Memory B cell (primary cell): ENCODE measurements at regions not wholly inside any gene's neighbourhood (a gene's known extent, or its start where the extent isn't known, plus 50 kb on each side); places are given as distances from the start of the nearest gene placed in this dataset.
"Not testable (repeated sequence)": the region's sequence is repeated elsewhere in the genome, so short reads cannot be mapped to it uniquely, and the experiment has no call there.

Experiments used
- ATAC-seq: fragments of 150-1000 bp; cut with Tn5 transposase; 2 replicates; pipeline ENCODE4 v1.10.0; 2021; ENCODE audit warnings: low read depth, mild to moderate bottlenecking, moderate library complexity
- DNase-seq, 2 donors: peaks; one replicate each; pipeline ENCODE4 v3.0.0; 2022; ENCODE audit warnings: low spot score in 2 of 2
- H3K27ac Mint-ChIP-seq: one replicate; pipeline ENCODE4 v1.8.0; 2022; ENCODE audit warnings: mild to moderate bottlenecking, moderate library complexity, mixed read lengths
- H3K27me3 Mint-ChIP-seq: one replicate; pipeline ENCODE4 v1.8.0; 2022; ENCODE audit warnings: mixed read lengths
- H3K36me3 Mint-ChIP-seq: one replicate; pipeline ENCODE4 v1.8.0; 2022; ENCODE audit warnings: mild to moderate bottlenecking, mixed read lengths
- H3K4me1 Mint-ChIP-seq: one replicate; pipeline ENCODE4 v1.8.0; 2022; ENCODE audit warnings: mixed read lengths
- H3K4me3 Mint-ChIP-seq: one replicate; pipeline ENCODE4 v1.8.0; 2022; ENCODE audit warnings: mild to moderate bottlenecking, moderate library complexity, mixed read lengths
- H3K9me3 Mint-ChIP-seq: one replicate; pipeline ENCODE4 v1.8.0; 2022; ENCODE audit warnings: mixed read lengths

DNA sequence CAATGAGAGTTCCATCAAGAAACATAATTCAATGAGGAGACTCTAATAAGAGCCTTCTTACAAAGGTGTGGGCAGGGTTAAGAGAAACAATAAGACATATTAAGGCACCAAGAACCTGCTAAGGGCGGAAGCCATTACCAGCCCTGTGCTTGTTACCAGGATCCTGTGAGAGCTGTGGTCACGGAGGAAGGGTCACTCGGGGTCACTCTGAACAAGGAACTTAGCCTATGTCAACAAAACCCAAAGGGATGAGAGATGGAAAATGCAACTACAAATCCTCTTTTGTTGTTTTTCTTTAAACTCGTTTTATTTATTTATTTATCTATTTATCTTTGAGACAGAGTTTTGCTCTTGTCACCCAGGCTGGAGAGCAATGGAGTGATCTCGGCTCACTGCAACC is 460.4 kb upstream of the CCDC196 start:
- Mint-ChIP-seq H3K4me1 (no peaks in the 10 kb centered on the region), H3K27ac (no peak overlapping the region), H3K4me3 (no peak overlapping the region), H3K27me3 (peaks cover 3% of the 10 kb centered on the region), H3K36me3 (no peaks in the 10 kb centered on the region), H3K9me3 (peaks cover 8% of the 10 kb centered on the region)
- ATAC-seq: no peak
- DNase-seq: no peak

DNA sequence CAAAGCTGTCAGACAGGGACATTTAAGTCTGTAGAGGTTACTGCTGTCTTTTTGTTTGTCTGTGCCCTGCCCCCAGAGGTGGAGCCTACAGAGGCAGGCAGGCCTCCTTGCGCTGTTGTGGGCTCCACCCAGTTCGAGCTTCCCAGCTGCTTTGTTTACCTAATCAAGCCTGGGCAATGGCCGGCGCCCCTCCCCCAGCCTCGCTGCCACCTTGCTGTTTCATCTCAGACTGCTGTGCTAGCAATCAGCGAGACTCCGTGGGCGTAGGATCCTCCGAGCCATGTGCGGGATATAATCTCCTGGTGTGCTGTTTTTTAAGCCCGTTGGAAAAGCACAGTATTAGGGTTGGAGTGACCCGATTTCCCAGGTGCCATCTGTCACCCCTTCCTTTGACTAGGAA is 454.2 kb upstream of the CCDC196 start:
- not testable (repeated sequence) for H3K4me1 Mint-ChIP-seq, H3K36me3 Mint-ChIP-seq, DNase-seq, H3K4me3 Mint-ChIP-seq, ATAC-seq, H3K27ac Mint-ChIP-seq
- Mint-ChIP-seq H3K27me3 (peaks cover 14% of the 10 kb centered on the region), H3K9me3 (peaks cover 11% of the 10 kb centered on the region)

DNA sequence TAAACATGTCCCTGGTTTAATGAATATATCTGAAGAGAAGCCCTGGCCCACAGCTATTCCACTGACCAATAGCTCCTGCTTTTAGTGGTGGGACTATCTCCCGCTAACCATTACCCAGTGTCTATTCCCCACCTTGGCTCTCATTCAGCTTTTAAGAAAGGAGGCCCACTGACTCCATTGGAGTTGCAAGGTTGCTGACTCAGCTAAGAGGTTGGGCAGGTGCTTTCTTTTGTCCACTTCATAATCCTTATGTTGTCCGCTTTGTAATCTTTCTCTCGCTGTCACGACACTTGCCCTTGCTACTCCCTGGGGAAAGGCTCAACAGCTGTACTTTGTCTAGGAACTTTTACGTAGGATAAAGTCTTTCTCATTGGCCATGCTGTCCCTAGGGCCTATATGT is 453.4 kb upstream of the CCDC196 start:
- ATAC-seq (no peak), DNase-seq (no peak)
- Mint-ChIP-seq H3K27ac (no peak overlapping the region), H3K4me1 (no peaks in the 10 kb centered on the region), H3K36me3 (peaks cover 9% of the 10 kb centered on the region), H3K9me3 (peaks cover 11% of the 10 kb centered on the region), H3K4me3 (no peak overlapping the region), H3K27me3 (peaks cover 14% of the 10 kb centered on the region)

DNA sequence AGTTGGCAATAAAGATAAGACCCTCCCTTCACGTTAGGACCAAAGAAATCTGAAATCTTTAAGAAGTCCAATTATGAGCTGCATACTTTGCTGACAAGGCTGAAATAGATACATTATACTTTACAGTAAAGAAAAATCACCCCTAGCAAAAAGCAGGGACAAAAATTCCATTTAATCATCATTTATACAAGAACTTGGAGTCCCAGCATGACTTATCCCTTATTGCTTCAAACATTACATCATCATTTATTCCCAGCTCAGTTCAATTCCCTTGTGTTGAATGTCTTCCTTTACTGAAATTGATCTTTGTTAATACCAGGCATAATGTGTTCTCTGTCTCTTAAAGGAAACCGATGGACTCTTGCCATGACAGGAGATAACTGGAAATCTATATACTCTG is 449.6 kb upstream of the CCDC196 start:
- no peaks in the 10 kb centered on the region for H3K4me1 Mint-ChIP-seq
- no peak overlapping the region for H3K4me3 Mint-ChIP-seq
- ATAC-seq (no peak), DNase-seq (no peak)
- no peaks in the 10 kb centered on the region for H3K9me3 Mint-ChIP-seq
- H3K27ac Mint-ChIP-seq: no peak overlapping the region
- H3K27me3 Mint-ChIP-seq: peaks cover 17% of the 10 kb centered on the region
- H3K36me3 Mint-ChIP-seq: peaks cover 3% of the 10 kb centered on the region

DNA sequence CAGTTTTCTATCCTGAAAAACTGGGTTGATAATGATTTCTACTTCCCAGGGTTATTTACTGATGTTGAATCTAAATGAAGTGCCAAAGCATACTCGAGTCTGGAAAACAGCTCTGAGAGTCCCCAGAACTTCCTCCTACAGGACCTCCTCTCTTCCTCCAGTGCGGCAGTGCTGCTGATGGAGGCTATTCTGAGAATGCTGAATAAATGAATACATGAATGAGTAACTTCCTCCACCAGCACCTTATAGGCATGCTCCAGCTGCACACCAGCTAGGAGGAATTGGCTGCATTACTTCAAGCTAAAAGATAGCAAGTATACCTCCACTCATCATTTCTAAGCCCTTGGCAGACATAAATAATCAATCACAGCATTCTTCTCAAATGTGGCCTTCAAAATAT is 448.8 kb upstream of the CCDC196 start:
- Mint-ChIP-seq H3K36me3 (peaks cover 2% of the 10 kb centered on the region), H3K9me3 (no peaks in the 10 kb centered on the region), H3K4me1 (no peaks in the 10 kb centered on the region), H3K4me3 (no peak overlapping the region), H3K27me3 (peaks cover 17% of the 10 kb centered on the region), H3K27ac (no peak overlapping the region)
- no peak for ATAC-seq
- DNase-seq: no peak

DNA sequence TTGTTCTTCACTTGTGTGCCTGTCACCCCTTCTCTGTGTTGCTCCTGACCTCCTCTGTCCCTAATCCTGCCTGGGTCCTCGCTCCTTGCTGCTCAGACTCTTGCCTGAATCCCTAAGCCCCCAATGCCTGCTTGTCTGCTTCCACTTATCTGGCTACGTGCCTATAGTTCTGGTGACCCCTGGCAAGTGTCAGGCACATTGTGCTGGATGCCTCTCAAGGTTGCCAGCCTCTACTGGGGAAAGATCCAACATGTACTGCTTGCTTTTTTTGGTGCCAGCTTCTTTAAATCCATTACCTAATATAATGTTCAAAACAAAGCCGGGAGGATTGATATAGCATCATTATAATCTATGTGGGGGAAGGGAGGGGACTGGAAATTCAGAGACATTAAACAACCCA is 448.0 kb upstream of the CCDC196 start:
- H3K9me3 Mint-ChIP-seq: no peaks in the 10 kb centered on the region
- H3K27ac Mint-ChIP-seq: no peak overlapping the region
- H3K4me3 Mint-ChIP-seq: no peak overlapping the region
- H3K36me3 Mint-ChIP-seq: no peaks in the 10 kb centered on the region
- no peak for ATAC-seq
- H3K4me1 Mint-ChIP-seq: no peaks in the 10 kb centered on the region
- DNase-seq: no peak
- H3K27me3 Mint-ChIP-seq: peaks cover 17% of the 10 kb centered on the region

DNA sequence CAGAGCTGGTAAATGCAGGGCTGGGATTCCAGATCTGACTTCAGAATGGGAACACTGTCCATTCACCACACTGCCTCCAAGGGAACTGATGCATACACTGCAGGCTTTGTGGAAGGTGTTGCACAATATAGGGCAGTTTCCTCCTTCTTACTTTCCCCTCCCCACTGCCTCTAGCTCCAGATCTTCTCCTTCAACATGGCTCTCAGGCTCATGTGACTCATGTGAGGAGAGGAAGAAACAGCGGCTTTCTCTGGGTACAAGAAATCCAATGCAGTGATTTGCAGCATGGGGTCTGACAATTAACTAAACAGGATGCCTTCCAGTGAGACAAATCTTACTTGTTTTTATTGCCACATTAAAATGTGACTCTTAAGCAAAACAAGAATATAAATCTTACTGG is 447.6 kb upstream of the CCDC196 start:
- DNase-seq: no peak
- Mint-ChIP-seq H3K9me3 (no peaks in the 10 kb centered on the region), H3K36me3 (no peaks in the 10 kb centered on the region), H3K4me3 (no peak overlapping the region), H3K4me1 (no peaks in the 10 kb centered on the region), H3K27ac (no peak overlapping the region), H3K27me3 (peaks cover 17% of the 10 kb centered on the region)
- no peak for ATAC-seq

DNA sequence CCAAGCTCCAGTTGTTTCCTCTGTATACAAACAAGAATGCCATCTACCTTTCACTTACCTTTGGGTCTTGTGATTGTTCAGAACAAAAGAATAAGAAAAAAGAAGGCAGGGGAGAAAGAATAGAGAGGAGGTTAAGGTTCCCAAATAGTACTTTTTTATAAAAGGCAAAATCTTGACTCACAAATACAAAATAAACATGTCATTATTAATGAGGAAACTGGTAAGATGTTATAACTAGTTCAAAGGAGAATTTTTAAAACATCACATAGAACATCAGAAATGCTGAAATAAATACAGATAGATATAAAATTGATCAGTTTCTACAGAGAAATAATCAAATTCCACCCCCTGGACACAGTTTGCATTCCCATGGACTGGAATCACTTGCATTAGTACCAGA is 446.7 kb upstream of the CCDC196 start:
- no peaks in the 10 kb centered on the region for H3K9me3 Mint-ChIP-seq
- no peak overlapping the region for H3K4me3 Mint-ChIP-seq
- H3K27ac Mint-ChIP-seq: no peak overlapping the region
- no peak for DNase-seq
- no peak for ATAC-seq
- H3K27me3 Mint-ChIP-seq: peaks cover 12% of the 10 kb centered on the region
- H3K36me3 Mint-ChIP-seq: no peaks in the 10 kb centered on the region
- H3K4me1 Mint-ChIP-seq: no peaks in the 10 kb centered on the region

DNA sequence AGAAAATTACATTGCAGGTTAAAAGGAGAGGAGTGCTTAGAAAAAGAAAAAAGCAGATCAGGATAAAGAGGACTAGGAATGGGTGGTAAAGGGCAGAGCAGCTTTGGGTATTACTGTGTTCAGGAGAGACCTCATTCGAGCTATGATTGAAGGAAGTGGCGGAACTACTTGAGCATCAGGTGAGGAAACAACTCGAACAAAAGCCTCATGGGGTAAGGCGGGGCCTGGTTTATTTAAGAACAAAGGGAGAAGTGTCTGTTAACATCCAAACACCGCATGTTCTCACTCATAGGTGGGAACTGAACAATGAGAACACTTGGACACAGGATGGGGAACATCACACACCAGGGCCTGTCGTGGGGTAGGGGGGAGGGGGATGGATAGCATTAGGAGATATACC is 444.6 kb upstream of the CCDC196 start:
- Mint-ChIP-seq H3K27me3 (peaks cover 8% of the 10 kb centered on the region), H3K9me3 (no peaks in the 10 kb centered on the region), H3K27ac (no peak overlapping the region), H3K4me1 (no peaks in the 10 kb centered on the region), H3K36me3 (no peaks in the 10 kb centered on the region), H3K4me3 (no peak overlapping the region)
- ATAC-seq (no peak), DNase-seq (no peak)

DNA sequence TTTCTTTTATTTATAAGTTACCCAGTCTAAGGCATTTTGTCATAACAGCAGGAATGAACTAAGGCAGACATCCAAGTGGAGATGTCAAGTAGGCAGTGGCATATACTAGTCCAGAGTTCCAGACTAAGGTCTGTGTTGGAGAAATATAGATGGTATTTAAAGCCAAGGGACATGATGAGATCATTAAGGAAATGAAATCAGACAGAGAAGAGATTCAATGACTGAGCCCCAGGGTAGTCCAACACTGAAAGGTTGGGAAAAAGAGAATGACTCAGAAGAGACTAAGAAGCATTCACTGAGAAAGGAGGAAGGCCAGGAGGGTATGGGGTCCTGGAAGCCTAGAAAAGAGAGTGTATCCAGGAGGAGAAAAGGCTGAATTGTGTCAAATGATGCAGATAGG is 442.2 kb upstream of the CCDC196 start:
- Mint-ChIP-seq H3K9me3 (no peaks in the 10 kb centered on the region), H3K36me3 (no peaks in the 10 kb centered on the region), H3K27me3 (peaks cover 4% of the 10 kb centered on the region), H3K4me3 (no peak overlapping the region), H3K4me1 (no peaks in the 10 kb centered on the region), H3K27ac (no peak overlapping the region)
- DNase-seq (no peak), ATAC-seq (no peak)

DNA sequence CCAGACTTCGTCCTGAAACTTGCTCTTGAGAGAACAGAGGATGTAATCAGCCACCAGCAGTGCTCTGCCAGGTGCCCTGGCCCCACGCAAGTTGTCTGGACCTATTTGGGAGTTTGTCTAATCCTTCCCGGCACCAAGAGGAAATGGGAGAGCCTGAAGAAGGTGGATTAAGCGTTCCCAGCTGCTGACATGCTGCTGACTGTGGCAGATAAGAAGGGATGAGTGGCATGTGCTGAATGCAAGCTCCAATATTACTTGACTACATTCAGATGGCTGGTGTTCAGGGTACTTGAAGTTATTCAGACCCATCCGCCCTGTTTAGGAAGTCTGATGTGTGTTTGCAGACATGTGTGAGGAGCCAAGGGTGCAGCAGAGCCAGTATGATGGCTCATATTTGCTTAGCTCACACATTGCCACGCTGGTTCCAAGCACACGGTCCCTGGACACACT is 440.6 kb upstream of the CCDC196 start:
- Mint-ChIP-seq H3K27me3 (peaks cover 2% of the 10 kb centered on the region), H3K4me3 (no peak overlapping the region), H3K27ac (no peak overlapping the region), H3K36me3 (peaks cover 2% of the 10 kb centered on the region), H3K9me3 (no peaks in the 10 kb centered on the region), H3K4me1 (no peaks in the 10 kb centered on the region)
- no peak for DNase-seq
- ATAC-seq: no peak

DNA sequence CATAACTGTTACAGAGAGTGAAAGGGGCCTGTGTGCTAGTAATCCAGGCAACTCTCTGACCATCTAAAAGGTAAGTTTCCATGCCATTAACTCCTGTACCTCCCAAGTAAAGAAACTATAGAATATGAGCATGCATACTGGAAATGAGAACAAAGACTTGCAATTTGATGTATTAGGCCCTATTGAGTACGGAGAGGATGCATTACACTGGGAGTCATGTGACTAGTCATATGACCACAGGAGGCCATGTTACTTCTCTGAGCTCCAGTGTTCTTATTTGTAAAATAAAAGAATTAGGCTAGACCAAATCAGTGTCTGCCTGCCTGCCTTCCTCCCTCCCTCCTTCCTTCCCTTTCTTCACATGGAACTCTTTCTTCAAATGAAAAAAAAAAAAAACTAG is 440.1 kb upstream of the CCDC196 start:
- no peak for ATAC-seq
- H3K4me1 Mint-ChIP-seq: no peaks in the 10 kb centered on the region
- H3K27ac Mint-ChIP-seq: no peak overlapping the region
- DNase-seq: no peak
- H3K27me3 Mint-ChIP-seq: peaks cover 2% of the 10 kb centered on the region
- H3K4me3 Mint-ChIP-seq: no peak overlapping the region
- H3K36me3 Mint-ChIP-seq: peaks cover 2% of the 10 kb centered on the region
- H3K9me3 Mint-ChIP-seq: no peaks in the 10 kb centered on the region

DNA sequence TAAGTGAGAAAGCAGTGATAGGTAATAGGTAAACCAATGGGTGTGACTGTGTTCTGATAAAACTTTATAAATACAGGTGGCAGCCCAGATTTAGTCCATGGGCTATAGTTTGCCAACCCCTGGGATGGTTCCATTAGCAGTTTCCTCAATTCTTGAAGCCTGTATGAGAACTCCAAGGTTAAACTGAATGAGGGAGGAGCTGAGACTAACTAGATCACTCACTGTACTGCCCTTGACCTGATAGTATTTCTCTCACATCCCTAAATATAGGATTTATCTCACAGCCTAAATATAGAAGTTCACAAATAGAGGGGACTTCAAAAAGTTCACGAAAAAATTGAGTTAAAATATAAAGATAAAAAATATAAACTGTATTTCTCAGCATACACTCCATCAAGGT is 439.6 kb upstream of the CCDC196 start:
- DNase-seq (no peak), ATAC-seq (no peak)
- Mint-ChIP-seq H3K4me1 (no peaks in the 10 kb centered on the region), H3K27ac (no peak overlapping the region), H3K27me3 (peaks cover 3% of the 10 kb centered on the region), H3K4me3 (no peak overlapping the region), H3K9me3 (no peaks in the 10 kb centered on the region), H3K36me3 (peaks cover 2% of the 10 kb centered on the region)

DNA sequence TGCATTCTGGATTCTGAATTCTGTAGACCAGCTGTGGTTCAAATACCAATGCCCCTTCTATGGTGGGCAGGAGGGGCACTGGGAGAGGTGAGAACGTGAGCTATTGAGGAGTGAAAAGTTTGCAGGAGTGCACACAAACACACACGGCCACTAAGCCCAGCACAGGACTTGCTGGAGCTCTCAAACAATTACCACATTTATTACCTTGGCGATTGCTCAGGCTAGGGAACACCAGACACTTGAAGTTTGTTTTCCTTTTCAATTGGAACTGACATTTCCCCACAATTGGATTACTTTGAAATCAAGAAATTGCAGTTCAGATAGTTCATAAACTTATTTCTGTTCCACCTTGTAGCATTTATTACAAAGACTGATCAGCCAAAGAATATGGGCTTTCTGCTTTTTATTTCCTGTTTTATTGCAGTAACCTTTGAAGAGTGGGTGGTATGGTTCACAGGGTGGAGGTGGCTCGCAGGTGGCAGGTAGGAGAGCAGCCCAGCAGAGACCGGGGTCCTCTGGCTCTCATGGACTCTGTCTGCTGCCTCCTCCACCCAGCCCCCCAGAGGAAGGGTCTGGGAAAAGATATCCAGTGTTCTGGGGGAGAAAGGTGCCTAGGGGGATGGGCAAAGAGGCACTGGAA is 429.8 kb upstream of the CCDC196 start:
- Mint-ChIP-seq H3K4me1 (no peaks in the 10 kb centered on the region), H3K27me3 (peaks cover 6% of the 10 kb centered on the region), H3K9me3 (peaks cover 5% of the 10 kb centered on the region), H3K36me3 (no peaks in the 10 kb centered on the region), H3K4me3 (no peak overlapping the region), H3K27ac (no peak overlapping the region)
- no peak for DNase-seq
- ATAC-seq: no peak

DNA sequence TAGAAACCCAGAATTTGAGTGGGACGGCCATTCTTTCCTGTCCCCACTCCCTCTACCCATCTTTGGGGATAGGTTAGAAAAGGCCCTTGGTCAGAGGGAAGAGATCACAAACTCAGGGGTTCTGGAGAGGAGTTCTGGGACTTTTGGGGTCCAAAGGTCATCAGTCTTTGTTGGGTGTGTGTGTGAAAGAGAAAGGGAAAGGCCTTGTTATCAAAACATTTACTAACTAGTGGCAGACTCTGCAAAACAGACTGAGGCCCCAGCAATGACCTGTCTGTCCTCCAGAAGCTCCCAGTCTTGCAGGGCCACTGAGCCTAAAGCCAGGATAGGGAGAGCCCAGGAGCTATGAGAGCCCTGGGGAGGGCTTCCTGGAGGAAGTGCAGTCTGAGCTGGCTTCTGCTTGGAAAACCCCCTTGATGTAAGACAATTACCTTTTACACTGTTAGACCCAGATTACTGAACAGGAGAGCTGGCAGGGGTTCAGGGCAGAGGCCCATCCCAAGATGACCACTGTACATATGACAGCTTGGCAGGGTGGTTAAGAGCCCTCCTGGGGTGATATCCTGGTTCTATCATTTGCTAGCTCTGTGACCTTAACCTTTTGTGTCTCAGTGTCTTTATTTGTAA is 429.1 kb upstream of the CCDC196 start:
- Mint-ChIP-seq H3K27ac (no peak overlapping the region), H3K4me3 (no peak overlapping the region), H3K27me3 (peaks cover 6% of the 10 kb centered on the region), H3K36me3 (no peaks in the 10 kb centered on the region), H3K9me3 (peaks cover 5% of the 10 kb centered on the region), H3K4me1 (no peaks in the 10 kb centered on the region)
- ATAC-seq (no peak), DNase-seq (no peak)
